Panc1 (cell line): ENCODE measurements at regions not wholly inside any gene's neighbourhood (a gene's known extent, or its start where the extent isn't known, plus 50 kb on each side); places are given as distances from the start of the nearest gene placed in this dataset.

Experiments used
- ATAC-seq: fragments of 200-7000 bp; cut with Tn5 transposase; 2 replicates; pipeline ENCODE4 v1.9.1; 2020; ENCODE audit warnings: mild to moderate bottlenecking, moderate library complexity
- BruUV-seq: library from RNA; stranded (reverse); fragments of 400-500 nt; replicated peaks from 2 replicates; lab custom pipeline; 2021; lab: Mats Ljungman, UMichigan
- CTCF ChIA-PET: fragments of 300-600 bp; sonication (Branson Sonifier 250); formaldehyde crosslinking; loops from one replicate; lab custom pipeline; 2022; ENCODE audit warnings: antibody characterized with exemption; lab: Charles Lee
- POLR2A ChIA-PET: fragments of 300-600 bp; sonication (Branson Sonifier 250); formaldehyde crosslinking; loops from one replicate; lab custom pipeline; 2022; ENCODE audit warnings: antibody characterized with exemption; lab: Charles Lee
- DNase-seq: peaks from one replicate; pipeline ENCODE4 v3.0.0-alpha.2; 2010; ENCODE audit warnings: low read depth, low spot score
- H3K27ac ChIP-seq: 2 replicates; pipeline ENCODE4 v1.5.1; 2011; ENCODE audit warnings: mild to moderate bottlenecking, low read length, inconsistent platforms
- H3K27me3 ChIP-seq: fragments of 200-500 bp; sonication (Bioruptor generic); 2 replicates; pipeline ENCODE4 v1.6.0; 2014; ENCODE audit warnings: low read length, inconsistent platforms; ENCODE audit not compliant: control insufficient read depth, insufficient read depth
- H3K36me3 ChIP-seq: fragments of 200-500 bp; sonication (Bioruptor generic); 2 replicates; pipeline ENCODE4 v1.5.1; 2014; ENCODE audit warnings: inconsistent platforms, mild to moderate bottlenecking, low read length, moderate library complexity; ENCODE audit not compliant: control insufficient read depth, insufficient read depth
- H3K4me1 ChIP-seq: 2 replicates; pipeline ENCODE4 v1.5.1; 2011; ENCODE audit warnings: inconsistent platforms, mild to moderate bottlenecking, low read length, moderate library complexity; ENCODE audit not compliant: control insufficient read depth, insufficient read depth
- H3K4me3 ChIP-seq, 2 experiments: 2 replicates each; pipeline ENCODE4 v1.5.1; 2011 to 2012; ENCODE audit warnings: low read depth in 2 of 2, low read length in 2 of 2, mild to moderate bottlenecking in 2 of 2, inconsistent platforms in 1 of 2, moderate library complexity in 1 of 2
- H3K9me3 ChIP-seq: fragments of 200-500 bp; sonication (Bioruptor generic); 2 replicates; pipeline ENCODE4 v1.5.1; 2014; ENCODE audit warnings: low read depth, mild to moderate bottlenecking, inconsistent platforms, low read length, moderate library complexity; ENCODE audit not compliant: control insufficient read depth, insufficient read depth
- CTCF ChIP-seq: fragments of 450-650 bp; IDR thresholded peaks from 2 replicates; pipeline ENCODE4 v1.5.1; 2017; ENCODE audit warnings: mild to moderate bottlenecking
- POLR2AphosphoS5 ChIP-seq: IDR thresholded peaks from 2 replicates; pipeline ENCODE4 v1.6.1; 2012; ENCODE audit warnings: mild to moderate bottlenecking, low read depth, low read length, moderate library complexity
- REST ChIP-seq, 2 experiments: IDR thresholded peaks; 2 replicates each; pipeline ENCODE4 v1.6.1; 2011 to 2012; ENCODE audit warnings: low read depth in 2 of 2, control low read depth in 1 of 2, low read length in 1 of 2, mild to moderate bottlenecking in 1 of 2, moderate library complexity in 1 of 2; ENCODE audit not compliant: insufficient read depth in 1 of 2
- SIN3A ChIP-seq: IDR thresholded peaks from 2 replicates; pipeline ENCODE4 v1.6.1; 2012; ENCODE audit warnings: low read depth, mild to moderate bottlenecking, low read length, moderate library complexity, borderline replicate concordance; ENCODE audit not compliant: insufficient read depth
- TCF7L2 ChIP-seq: IDR thresholded peaks from 2 replicates; pipeline ENCODE4 v1.6.1; 2011; ENCODE audit warnings: mild to moderate bottlenecking, low read depth, low read length, inconsistent platforms
- in situ Hi-C: cut with HindIII; loops from 2 replicates; pipeline ENCODE4 v1.10.0; 2016; ENCODE audit warnings: low sequenced_read_pairs, low pct_unique_long_range_greater_than_20kb
- intact Hi-C: fragments of 100-400 bp; cut with micrococcal nuclease; formaldehyde crosslinking; loops from one replicate; pipeline ENCODE4 v1.10.0; 2022; ENCODE audit not compliant: unreplicated experiment

- TF ChIP-seq REST (IDR thresholded peaks at IDR 0.05; ENCODE audit: insufficient read depth in 1 of 2, low read depth in 2 of 2, low read length in 1 of 2) (no peak), TCF7L2 (no peak), POLR2AphosphoS5 (no peak), CTCF (no peak), SIN3A (no peak)
- ChIA-PET CTCF (no interaction called here), POLR2A (no interaction called here)
- Histone ChIP-seq H3K4me3 (no peak overlapping the region), H3K27me3 (no peaks in the 10 kb centered on the region), H3K4me1 (peaks cover 9% of the 10 kb centered on the region), H3K36me3 (no peaks in the 10 kb centered on the region), H3K27ac (no peak overlapping the region), H3K9me3 (no peaks in the 10 kb centered on the region)
- in situ Hi-C loops (no loop called here), intact Hi-C loops (no loop called here)
- no peak for ATAC-seq
- DNase-seq = no peak
- no TSS peak for BruUV-seq
These were observed 76.7 kb upstream of the PKDCC start for GRCh38 chr2:41970988-41971660.

DNA sequence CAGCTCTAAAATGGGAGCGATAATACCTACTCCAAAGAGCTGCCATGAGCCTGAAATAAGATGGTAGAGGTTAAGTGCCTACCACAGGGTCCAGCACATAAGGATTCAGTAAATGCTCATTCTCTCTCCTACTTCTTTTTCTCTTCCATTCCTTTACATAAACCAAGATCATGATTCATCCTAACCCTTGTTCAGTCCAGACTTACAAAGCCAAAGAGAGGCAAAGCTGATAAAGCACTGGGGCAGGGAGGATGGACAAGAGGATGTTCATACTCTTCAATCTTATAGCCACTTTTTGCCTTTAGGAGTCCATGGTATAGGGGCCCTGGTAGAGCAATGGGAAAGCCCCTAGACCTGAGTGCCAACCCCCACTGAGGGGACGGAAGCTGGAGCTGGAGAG is 75.6 kb upstream of the PKDCC start:
- POLR2A ChIA-PET = no interaction called here
- H3K4me1 ChIP-seq = no peaks in the 10 kb centered on the region; the same call in 1 of the 2 replicates
- no peak overlapping the region for H3K27ac ChIP-seq
- no peaks in the 10 kb centered on the region for H3K9me3 ChIP-seq
- no peaks in the 10 kb centered on the region for H3K27me3 ChIP-seq
- CTCF ChIA-PET = no interaction called here
- no TSS peak for BruUV-seq
- no peak for ATAC-seq
- no peak for DNase-seq
- H3K4me3 ChIP-seq = no peak overlapping the region
- TF ChIP-seq TCF7L2 (no peak), POLR2AphosphoS5 (no peak), SIN3A (no peak), REST (IDR thresholded peaks at IDR 0.05; ENCODE audit: insufficient read depth in 1 of 2, low read depth in 2 of 2, low read length in 1 of 2) (no peak), CTCF (no peak)
- intact Hi-C loops = no loop called here
- in situ Hi-C loops = no loop called here
- no peaks in the 10 kb centered on the region for H3K36me3 ChIP-seq
